ENCODE measurements at regions not wholly inside any gene's neighbourhood (a gene's known extent, or its start where the extent isn't known, plus 50 kb on each side); places are given as distances from the start of the nearest gene placed in this dataset.
"Not testable (repeated sequence)": the region's sequence is repeated elsewhere in the genome, so short reads cannot be mapped to it uniquely, and the experiment has no call there.

- H3K4me3 ChIP-seq, result no peak overlapping the region
- no peak overlapping the region for H3K27ac ChIP-seq
- no peaks in the 10 kb centered on the region for H3K4me1 ChIP-seq
- H3K27me3 ChIP-seq, result no peaks in the 10 kb centered on the region
- H3K9me3 ChIP-seq, result no peaks in the 10 kb centered on the region
- no peak for TF ChIP-seq CTCF (IDR thresholded peaks at IDR 0.05)
- intact Hi-C loops (cut with DNase I), result no loop called here
- no peaks in the 10 kb centered on the region for H3K36me3 ChIP-seq
- DNase-seq (no peak), ATAC-seq (no peak)
Observed at GRCh38 chrY:13878506-13878905, 107.8 kb downstream of the VCY start.

DNA sequence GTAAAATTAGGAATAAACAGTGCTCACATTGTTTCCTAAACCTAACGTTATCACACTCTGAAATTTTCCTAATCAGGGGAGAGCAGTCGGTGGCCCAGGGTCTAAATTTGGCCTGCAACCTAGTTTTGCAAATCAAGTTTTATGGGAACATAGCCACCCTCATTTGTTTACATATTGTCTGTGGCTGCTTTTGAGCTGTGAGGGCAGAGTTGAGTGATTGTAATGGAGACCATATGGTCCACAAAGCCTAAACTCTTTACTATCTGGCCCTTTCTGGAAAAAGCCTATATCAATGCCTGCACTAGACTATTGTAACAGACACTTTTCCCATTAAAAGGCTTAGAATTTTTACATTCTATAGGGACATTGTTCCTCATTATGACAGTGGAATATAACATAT, 105.2 kb downstream of the VCY start:
- DNase-seq, result peak in 1 of 4 donors; percentile 78

GRCh38 chrY:13882829-13883228, 103.4 kb downstream of the VCY start:
- Histone ChIP-seq H3K36me3 (peaks cover 0 to under 1% of the 10 kb centered on the region in 2 donors), H3K4me1 (no peaks in the 10 kb centered on the region), H3K27me3 (no peaks in the 10 kb centered on the region), H3K4me3 (no peak overlapping the region), H3K27ac (no peak overlapping the region), H3K9me3 (no peaks in the 10 kb centered on the region)
- ATAC-seq (no peak), DNase-seq (no peak)
- no peak for TF ChIP-seq CTCF (IDR thresholded peaks at IDR 0.05)
- intact Hi-C loops (cut with DNase I), result no loop called here

More for the DNA sequence above, 105.2 kb downstream of the VCY start:
- H3K27me3 ChIP-seq, result no peaks in the 10 kb centered on the region
- no peak for TF ChIP-seq CTCF (IDR thresholded peaks at IDR 0.05)
- no peaks in the 10 kb centered on the region for H3K36me3 ChIP-seq
- intact Hi-C loops (cut with DNase I), result no loop called here
- H3K27ac ChIP-seq, result no peak overlapping the region
- ATAC-seq, result no peak
- H3K9me3 ChIP-seq, result no peaks in the 10 kb centered on the region
- no peaks in the 10 kb centered on the region for H3K4me1 ChIP-seq
- H3K4me3 ChIP-seq, result no peak overlapping the region

DNA sequence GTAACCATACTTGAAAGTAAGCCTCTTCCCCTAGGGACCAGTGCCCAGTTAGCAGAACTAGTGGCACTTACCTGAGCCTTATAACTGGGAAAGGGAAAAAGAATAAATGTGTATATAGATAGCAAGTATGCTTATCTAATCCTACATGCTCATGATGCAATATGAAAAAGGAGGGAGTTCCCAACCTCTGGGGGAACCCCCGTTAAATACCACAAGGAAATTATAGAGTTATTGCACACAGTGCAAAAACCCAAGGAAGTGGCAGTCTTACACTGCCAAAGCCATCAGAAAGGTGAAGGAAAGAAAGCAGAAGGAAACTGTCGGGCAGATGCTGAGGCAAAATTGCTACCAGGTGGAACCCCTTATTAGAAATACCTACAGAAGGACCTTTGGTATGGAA, 92.2 kb downstream of the VCY start:
- H3K27me3 ChIP-seq; ATAC-seq; H3K9me3 ChIP-seq; DNase-seq; H3K27ac ChIP-seq; H3K4me3 ChIP-seq; H3K4me1 ChIP-seq; intact Hi-C loops (cut with DNase I): not testable (repeated sequence)
- peaks cover 0 to 11% of the 10 kb centered on the region in 2 donors for H3K36me3 ChIP-seq

DNA sequence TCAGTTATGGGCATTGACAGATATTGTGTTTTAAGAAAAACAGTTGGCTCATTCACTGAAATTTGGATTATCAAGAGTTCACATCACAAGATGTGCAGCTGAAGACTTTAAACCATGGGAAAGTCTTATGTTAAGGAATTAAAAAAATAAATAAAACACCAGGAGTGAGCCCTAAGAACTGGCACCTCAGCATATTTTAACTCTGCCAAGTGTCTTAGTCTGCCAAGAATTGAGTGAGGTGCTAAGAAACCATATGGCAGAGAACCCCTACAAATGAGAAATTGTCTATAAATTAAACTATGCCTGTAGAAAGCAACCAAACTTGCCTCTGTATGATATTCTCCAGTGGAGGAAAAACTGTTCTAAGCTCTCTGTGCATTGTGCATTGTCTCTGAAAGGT, 78.5 kb downstream of the VCY start:
- Histone ChIP-seq H3K4me1 (no peaks in the 10 kb centered on the region), H3K9me3 (no peaks in the 10 kb centered on the region), H3K27me3 (no peaks in the 10 kb centered on the region), H3K27ac (no peak overlapping the region), H3K36me3 (no peaks in the 10 kb centered on the region), H3K4me3 (no peak overlapping the region)
- TF ChIP-seq CTCF (IDR thresholded peaks at IDR 0.05), result no peak
- DNase-seq, result no peak
- ATAC-seq, result no peak
- intact Hi-C loops (cut with DNase I), result no loop called here

DNA sequence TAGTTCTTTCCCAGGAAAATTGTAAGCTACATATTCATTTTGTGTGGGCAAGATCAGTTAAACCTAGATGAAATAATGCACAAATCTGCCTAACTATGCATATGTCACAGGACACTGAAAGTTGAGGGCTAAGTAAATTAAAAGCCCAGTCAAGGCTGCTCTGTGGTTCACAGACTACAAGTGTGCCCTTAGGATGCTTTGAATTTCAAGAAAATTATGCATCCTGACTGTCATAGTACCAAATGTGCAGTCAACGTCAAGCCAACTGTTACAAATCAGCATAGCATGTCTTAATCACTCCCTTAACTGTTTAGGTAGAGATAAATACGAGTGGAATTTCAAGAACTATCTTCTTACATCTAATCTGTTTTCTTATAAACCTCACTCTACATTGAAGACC, 55.8 kb downstream of the VCY start:
- H3K4me3 ChIP-seq; H3K27me3 ChIP-seq; H3K36me3 ChIP-seq; intact Hi-C loops (cut with DNase I); H3K4me1 ChIP-seq; H3K9me3 ChIP-seq; ATAC-seq; H3K27ac ChIP-seq; DNase-seq: not testable (repeated sequence)

All from left lung (tissue), 4 donors.